Esophagus squamous epithelium (tissue), 5 donors: ENCODE measurements at regions not wholly inside any gene's neighbourhood (a gene's known extent, or its start where the extent isn't known, plus 50 kb on each side); places are given as distances from the start of the nearest gene placed in this dataset.
"Not testable (repeated sequence)": the region's sequence is repeated elsewhere in the genome, so short reads cannot be mapped to it uniquely, and the experiment has no call there.

ENCODE experiments used
- DNase-seq: peaks from one replicate; lab custom pipeline; 2025; lab: John Stamatoyannopoulos, UW
- H3K27ac ChIP-seq, 4 donors: fragments of 200-600 bp; sonication (generic); one replicate each; pipeline ENCODE4 v1.5.1; 2016 to 2019; ENCODE audit warnings: mild to moderate bottlenecking in 1 of 4
- H3K27me3 ChIP-seq, 4 donors: fragments of 200-600 bp; sonication (generic); 1 replicate in 3 of 4; 2 replicates in 1 of 4; pipeline versions ENCODE4 v1.5.1 to v1.6.0; 2017 to 2021; ENCODE audit warnings: antibody characterized with exemption in 1 of 4
- H3K36me3 ChIP-seq, 3 donors: fragments of 200-600 bp; sonication (generic); one replicate each; pipeline ENCODE4 v1.5.1; 2016 to 2019
- H3K4me1 ChIP-seq, 3 donors: fragments of 200-600 bp; sonication (generic); one replicate each; pipeline ENCODE4 v1.5.1; 2017 to 2019
- H3K4me3 ChIP-seq, 4 donors: fragments of 200-600 bp; sonication (generic); 1 replicate in 3 of 4; 2 replicates in 1 of 4; pipeline ENCODE4 v1.5.1; 2016 to 2019; ENCODE audit warnings: mild to moderate bottlenecking in 2 of 4, moderate library complexity in 1 of 4
- H3K9me3 ChIP-seq, 3 donors: fragments of 200-600 bp; sonication (generic); one replicate each; pipeline ENCODE4 v1.5.1; 2016 to 2019
- CTCF ChIP-seq, 6 experiments: fragments of 450-650 bp in 4 of 6; fragments of 200-600 bp in 2 of 6; sonication (generic) in 2 of 6; IDR thresholded peaks; one replicate each; pipeline ENCODE4 v1.5.1; 2016 to 2019; ENCODE audit warnings: antibody characterized with exemption in 6 of 6, mild to moderate bottlenecking in 4 of 6, moderate library complexity in 4 of 6
- POLR2A ChIP-seq, 4 donors: fragments of 450-650 bp; IDR thresholded peaks; one replicate each; pipeline ENCODE4 v1.6.1; 2017; ENCODE audit warnings: antibody characterized with exemption in 4 of 4, mild to moderate bottlenecking in 4 of 4, moderate library complexity in 3 of 4
- WGBS, 2 donors: methylation state at CpG; one replicate each; pipeline ENCODE4 v1.1.5; 2018; 5-methylcytosine and 5-hydroxymethylcytosine counted together
- intact Hi-C: fragments of 100-400 bp; cut with DNase I; formaldehyde crosslinking; loops from one replicate; pipeline ENCODE4 v1.15.0; 2022
- donor health status: DM: yes; HTN: yes; CAD: no.

- intact Hi-C loops: no loop called here
- no peaks in the 10 kb centered on the region for H3K36me3 ChIP-seq
- TF ChIP-seq POLR2A (IDR thresholded peaks at IDR 0.05): no peak
- peaks cover 0 to 7% (median 7%) of the 10 kb centered on the region in 3 donors for H3K9me3 ChIP-seq
- no peaks in the 10 kb centered on the region for H3K4me1 ChIP-seq
- no peak for DNase-seq
- H3K4me3 ChIP-seq: no peak overlapping the region
- no peaks in the 10 kb centered on the region for H3K27me3 ChIP-seq
- WGBS, 2 donors: 61 to 78% methylated on average over 7 of the region's 7 CpGs
- no peak overlapping the region for H3K27ac ChIP-seq
These were observed 717.5 kb downstream of the TFAP2A start for GRCh38 chr6:9697263-9697931.

- Histone ChIP-seq H3K4me1 (no peaks in the 10 kb centered on the region), H3K4me3 (no peak overlapping the region), H3K36me3 (no peaks in the 10 kb centered on the region), H3K9me3 (peaks cover 0 to 7% (median 7%) of the 10 kb centered on the region in 3 donors), H3K27me3 (no peaks in the 10 kb centered on the region), H3K27ac (no peak overlapping the region)
- DNase-seq: no peak
- no peak for TF ChIP-seq POLR2A (IDR thresholded peaks at IDR 0.05)
- TF ChIP-seq CTCF (IDR thresholded peaks at IDR 0.05): no peak
- intact Hi-C loops: no loop called here
These were observed 724.5 kb downstream of the TFAP2A start for GRCh38 chr6:9690388-9690787.

GRCh38 chr6:9680727-9681126, 734.1 kb downstream of the TFAP2A start:
- intact Hi-C loops, H3K36me3 ChIP-seq, H3K27me3 ChIP-seq, DNase-seq, H3K4me1 ChIP-seq, H3K27ac ChIP-seq, H3K9me3 ChIP-seq, H3K4me3 ChIP-seq: not testable (repeated sequence)
- WGBS, 2 donors: 76 to 85% methylated on average over 6 of the region's 6 CpGs

- no peaks in the 10 kb centered on the region for H3K36me3 ChIP-seq
- H3K27me3 ChIP-seq: no peaks in the 10 kb centered on the region
- no peak for DNase-seq
- no peaks in the 10 kb centered on the region for H3K9me3 ChIP-seq
- no peak for TF ChIP-seq POLR2A (IDR thresholded peaks at IDR 0.05)
- no peak for TF ChIP-seq CTCF (IDR thresholded peaks at IDR 0.05)
- H3K4me1 ChIP-seq: no peaks in the 10 kb centered on the region
- intact Hi-C loops: no loop called here
- no peak overlapping the region for H3K27ac ChIP-seq
- WGBS, 2 donors: 75 to 78% methylated on average over 1 of the region's 1 CpG
- no peak overlapping the region for H3K4me3 ChIP-seq
These were observed 739.8 kb downstream of the TFAP2A start for GRCh38 chr6:9675122-9675521.

GRCh38 chr6:9659848-9660247, 755.0 kb downstream of the TFAP2A start:
- TF ChIP-seq CTCF (IDR thresholded peaks at IDR 0.05) (no peak), POLR2A (IDR thresholded peaks at IDR 0.05) (no peak)
- intact Hi-C loops: no loop called here
- Histone ChIP-seq H3K9me3 (no peaks in the 10 kb centered on the region), H3K27ac (no peak overlapping the region), H3K36me3 (no peaks in the 10 kb centered on the region), H3K27me3 (no peaks in the 10 kb centered on the region), H3K4me3 (no peak overlapping the region), H3K4me1 (no peaks in the 10 kb centered on the region)
- 50 to 51% methylated on average over 4 of the region's 4 CpGs for WGBS, 2 donors
- no peak for DNase-seq

GRCh38 chr6:9657994-9658393, 756.9 kb downstream of the TFAP2A start:
- Histone ChIP-seq H3K4me3 (no peak overlapping the region), H3K27me3 (no peaks in the 10 kb centered on the region), H3K4me1 (no peaks in the 10 kb centered on the region), H3K9me3 (no peaks in the 10 kb centered on the region), H3K27ac (no peak overlapping the region), H3K36me3 (no peaks in the 10 kb centered on the region)
- 31 to 63% methylated on average over 1 of the region's 1 CpG for WGBS, 2 donors
- no peak for DNase-seq
- intact Hi-C loops: no loop called here
- no peak for TF ChIP-seq POLR2A (IDR thresholded peaks at IDR 0.05)
- no peak for TF ChIP-seq CTCF (IDR thresholded peaks at IDR 0.05)
